OCI-LY1 (cell line): ENCODE measurements at regions not wholly inside any gene's neighbourhood (a gene's known extent, or its start where the extent isn't known, plus 50 kb on each side); places are given as distances from the start of the nearest gene placed in this dataset.

Experiments
- CTCF ChIP-seq: fragments of 200-600 bp; sonication (generic), shearing (Covaris generic); IDR thresholded peaks from 2 replicates; pipeline ENCODE4 v1.5.1; 2017; ENCODE audit warnings: mild to moderate bottlenecking, antibody characterized with exemption, low read length, moderate library complexity, mixed read lengths
- EZH2 ChIP-seq: fragments of 200-600 bp; sonication (generic), shearing (Covaris generic); IDR thresholded peaks from 2 replicates; pipeline ENCODE4 v1.8.0; 2017; ENCODE audit warnings: borderline replicate concordance, mixed run types, mild to moderate bottlenecking, antibody characterized with exemption, low read length, moderate library complexity, mixed read lengths

- no peak for TF ChIP-seq CTCF
- no peak for TF ChIP-seq EZH2
These were observed 282.6 kb downstream of the MRPL39 start for GRCh38 chr21:25324666-25325065.
